NCI-H748 (cell line): ENCODE measurements at regions not wholly inside any gene's neighbourhood (a gene's known extent, or its start where the extent isn't known, plus 50 kb on each side); places are given as distances from the start of the nearest gene placed in this dataset.

ENCODE experiments used
- DNase-seq: peaks from one replicate; lab custom pipeline; 2025; ENCODE audit not compliant: unreplicated experiment; lab: John Stamatoyannopoulos, UW

- DNase-seq: no peak
Measured at GRCh38 chr18:68469049-68469625, 245.8 kb downstream of the TMX3 start.

- peak; percentile 70 for DNase-seq
Measured at GRCh38 chr18:68467957-68468356, 247.0 kb downstream of the TMX3 start.

GRCh38 chr18:68467329-68467728 is 247.6 kb downstream of the TMX3 start:
- DNase-seq: no peak

GRCh38 chr18:68466672-68467071 is 248.2 kb downstream of the TMX3 start:
- DNase-seq: no peak

GRCh38 chr18:68462766-68463165 is 252.1 kb downstream of the TMX3 start:
- DNase-seq: no peak

GRCh38 chr18:68462148-68462547 is 252.8 kb downstream of the TMX3 start:
- no peak for DNase-seq

- peak; percentile 29 for DNase-seq
Measured at GRCh38 chr18:68461481-68462018, 253.4 kb downstream of the TMX3 start.

GRCh38 chr18:68459968-68460367 is 254.9 kb downstream of the TMX3 start:
- DNase-seq: peak; percentile 23

- peak; percentile 38 for DNase-seq
Measured at GRCh38 chr18:68456985-68457384, 257.9 kb downstream of the TMX3 start.

- no peak for DNase-seq
Measured at GRCh38 chr18:68455229-68455603, 259.7 kb downstream of the TMX3 start.

GRCh38 chr18:68454511-68455228 is 260.2 kb downstream of the TMX3 start:
- no peak for DNase-seq

GRCh38 chr18:68449292-68449691 is 265.6 kb downstream of the TMX3 start:
- DNase-seq: no peak

- DNase-seq: no peak
Measured at GRCh38 chr18:68448736-68449135, 266.2 kb downstream of the TMX3 start.

- no peak for DNase-seq
Measured at GRCh38 chr18:68447286-68447685, 267.6 kb downstream of the TMX3 start.

GRCh38 chr18:68445668-68446426 is 269.1 kb downstream of the TMX3 start:
- no peak for DNase-seq

- no peak for DNase-seq
Measured at GRCh38 chr18:68445136-68445535, 269.8 kb downstream of the TMX3 start.

- DNase-seq: no peak
Measured at GRCh38 chr18:68441241-68441640, 273.7 kb downstream of the TMX3 start.

- DNase-seq: no peak
Measured at GRCh38 chr18:68440433-68440832, 274.5 kb downstream of the TMX3 start.

GRCh38 chr18:68439642-68440041 is 275.3 kb downstream of the TMX3 start:
- no peak for DNase-seq

GRCh38 chr18:68438983-68439382 is 275.9 kb downstream of the TMX3 start:
- DNase-seq: no peak

- no peak for DNase-seq
Measured at GRCh38 chr18:68438536-68438935, 276.4 kb downstream of the TMX3 start.

- DNase-seq: no peak
Measured at GRCh38 chr18:68436485-68436884, 278.4 kb downstream of the TMX3 start.
